Left ventricle myocardium superior (tissue), 1 donor: ENCODE measurements at regions not wholly inside any gene's neighbourhood (a gene's known extent, or its start where the extent isn't known, plus 50 kb on each side); places are given as distances from the start of the nearest gene placed in this dataset.
A peak's percentile ranks its signal among the peaks of the same experiment; 100 is the strongest.

ENCODE experiments used
- ATAC-seq: fragments of 200-7000 bp; cut with Tn5 transposase; one replicate; pipeline ENCODE4 v1.9.1; 2020; ENCODE audit warnings: mild to moderate bottlenecking, moderate library complexity
- DNase-seq: peaks from one replicate; pipeline ENCODE4 v3.0.0-alpha.2; 2020
- intact Hi-C: fragments of 100-400 bp; cut with micrococcal nuclease; formaldehyde crosslinking; loops from one replicate; pipeline ENCODE4 v1.11.0; 2022
- donor health status: DM: no; HTN: yes; CAD: no; lungs with severe emphysema.

- DNase-seq (no peak), ATAC-seq (peak; percentile 38)
- intact Hi-C loops = loop anchor here (10.0 kb wide), 2 partner anchors 80 to 160 kb away; partner anchors contain the start of gene TRAK1
Observed at GRCh38 chr3:42014458-42014920, 52.6 kb upstream of the ULK4 start.

DNA sequence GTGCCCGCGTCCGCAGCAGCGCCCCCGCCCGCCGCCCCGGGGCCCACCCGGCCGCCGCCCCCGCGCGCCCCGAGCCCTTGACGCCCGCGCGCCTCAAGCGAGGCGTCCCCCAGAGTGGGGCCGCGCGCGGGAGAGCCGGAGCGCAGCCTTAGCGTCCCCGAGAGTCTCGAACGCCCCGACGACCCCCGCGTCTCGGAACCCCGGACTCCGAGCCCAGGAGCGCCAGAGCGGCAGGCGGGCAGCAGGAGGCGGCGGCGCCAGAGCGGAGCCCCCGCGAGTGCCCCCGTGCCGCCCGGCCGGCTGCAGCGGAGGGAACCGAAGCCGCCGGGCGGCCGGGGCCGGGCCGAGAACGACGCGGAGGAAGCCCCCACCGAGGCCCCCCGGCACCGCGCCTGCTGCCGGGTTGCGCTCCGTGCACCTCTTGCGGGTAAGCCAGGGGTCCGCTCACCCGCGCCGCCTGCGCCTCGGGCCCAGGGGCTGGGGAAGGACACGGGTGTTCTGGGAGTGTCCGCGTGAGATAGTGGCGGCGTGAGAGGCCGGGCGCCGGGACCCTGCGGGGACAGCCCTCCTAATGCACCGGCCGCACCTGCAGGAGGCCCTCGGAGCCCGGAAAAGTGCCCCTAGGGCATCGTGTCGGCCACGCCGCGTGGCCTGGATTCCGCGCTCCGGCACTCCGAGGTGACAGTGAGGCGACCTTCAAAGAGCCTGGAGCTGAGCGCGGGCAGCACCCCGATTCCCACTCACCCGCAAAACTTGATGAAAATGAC, 52.0 kb upstream of the ULK4 start:
- peak; percentile 62 for ATAC-seq
- peak; percentile 77 for DNase-seq
- intact Hi-C loops = loop anchor here (10.0 kb wide), 2 partner anchors 81 to 161 kb away; partner anchors contain the start of gene TRAK1

DNA sequence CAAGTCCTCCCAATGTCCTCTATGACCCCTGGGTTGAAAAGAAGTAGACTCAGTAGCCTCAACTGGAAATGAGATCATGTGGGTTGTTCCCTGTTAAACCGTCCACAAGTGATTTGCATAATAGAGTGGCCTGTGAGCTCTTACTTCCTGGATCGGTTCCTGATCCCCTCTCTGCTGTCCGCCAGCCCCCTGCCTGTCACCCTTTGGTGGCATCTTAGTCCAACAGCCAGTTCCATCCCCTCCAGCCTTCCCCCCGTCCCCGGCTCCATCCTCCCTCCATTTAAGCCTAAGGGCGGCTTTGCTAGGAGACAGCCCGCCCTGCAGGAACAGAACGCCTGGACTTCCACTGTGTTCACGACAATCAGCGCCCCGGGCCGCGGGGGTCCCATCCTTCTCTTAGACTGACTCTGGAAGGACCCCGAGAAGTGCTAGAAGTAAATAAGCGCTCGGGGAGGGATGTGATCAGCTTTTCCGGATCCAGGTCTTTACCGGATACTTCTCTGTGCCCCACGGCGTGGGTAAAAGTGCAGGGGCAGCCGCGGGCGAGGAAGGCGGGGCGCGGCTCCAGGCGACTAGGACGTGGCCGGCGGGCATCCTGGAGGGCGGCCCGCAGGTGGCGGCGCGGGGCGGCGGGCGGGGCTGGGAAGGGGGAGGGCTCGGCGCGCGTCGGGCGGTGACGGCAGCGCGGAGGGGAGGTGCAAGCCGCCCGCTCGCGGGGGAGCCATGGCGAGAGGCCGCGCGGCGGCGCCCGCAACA, 51.2 kb upstream of the ULK4 start:
- DNase-seq (peak; percentile 89), ATAC-seq (peak; percentile 79)
- intact Hi-C loops = loop anchor here (10.0 kb wide), 2 partner anchors 82 to 162 kb away; partner anchors contain the start of gene TRAK1

- intact Hi-C loops = loop anchor here (10.0 kb wide), 2 partner anchors 82 to 162 kb away; partner anchors contain the start of gene TRAK1
- DNase-seq = no peak
Observed at GRCh38 chr3:42012383-42012934, 50.6 kb upstream of the ULK4 start.

More at GRCh38 chr3:42012383-42012934, 50.6 kb upstream of the ULK4 start:
- ATAC-seq = no peak
